GM12872 (cell line): ENCODE measurements at regions not wholly inside any gene's neighbourhood (a gene's known extent, or its start where the extent isn't known, plus 50 kb on each side); places are given as distances from the start of the nearest gene placed in this dataset.

Source experiments
- TF ChIP-seq, protein P1 (sequence below): IDR thresholded peaks from 3 replicates; pipeline ENCODE4 v1.5.1; 2011; ENCODE audit warnings: low read depth, mild to moderate bottlenecking, low read length, moderate library complexity; ENCODE audit not compliant: insufficient read depth

DNA sequence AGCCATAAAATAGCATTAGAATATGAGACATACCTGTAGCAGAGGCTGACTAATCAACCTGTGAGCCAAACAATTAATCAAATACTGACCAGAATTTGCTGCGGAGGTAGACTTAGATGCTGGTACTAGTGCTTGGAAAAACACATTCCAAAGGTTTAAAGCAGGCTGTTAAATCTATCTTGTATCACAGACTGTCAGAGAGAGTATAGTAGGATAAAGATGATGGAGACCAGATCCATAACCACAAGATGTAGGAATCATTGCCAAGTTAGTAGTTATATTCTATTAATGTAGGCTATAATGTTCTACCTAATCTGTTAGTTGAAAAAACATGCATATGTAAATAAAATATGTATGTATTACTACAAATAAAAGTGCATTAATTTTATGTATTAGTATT is 726.2 kb downstream of the SLC6A15 start:
- TF ChIP-seq, protein P1, sequence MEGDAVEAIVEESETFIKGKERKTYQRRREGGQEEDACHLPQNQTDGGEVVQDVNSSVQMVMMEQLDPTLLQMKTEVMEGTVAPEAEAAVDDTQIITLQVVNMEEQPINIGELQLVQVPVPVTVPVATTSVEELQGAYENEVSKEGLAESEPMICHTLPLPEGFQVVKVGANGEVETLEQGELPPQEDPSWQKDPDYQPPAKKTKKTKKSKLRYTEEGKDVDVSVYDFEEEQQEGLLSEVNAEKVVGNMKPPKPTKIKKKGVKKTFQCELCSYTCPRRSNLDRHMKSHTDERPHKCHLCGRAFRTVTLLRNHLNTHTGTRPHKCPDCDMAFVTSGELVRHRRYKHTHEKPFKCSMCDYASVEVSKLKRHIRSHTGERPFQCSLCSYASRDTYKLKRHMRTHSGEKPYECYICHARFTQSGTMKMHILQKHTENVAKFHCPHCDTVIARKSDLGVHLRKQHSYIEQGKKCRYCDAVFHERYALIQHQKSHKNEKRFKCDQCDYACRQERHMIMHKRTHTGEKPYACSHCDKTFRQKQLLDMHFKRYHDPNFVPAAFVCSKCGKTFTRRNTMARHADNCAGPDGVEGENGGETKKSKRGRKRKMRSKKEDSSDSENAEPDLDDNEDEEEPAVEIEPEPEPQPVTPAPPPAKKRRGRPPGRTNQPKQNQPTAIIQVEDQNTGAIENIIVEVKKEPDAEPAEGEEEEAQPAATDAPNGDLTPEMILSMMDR: no peak

DNA sequence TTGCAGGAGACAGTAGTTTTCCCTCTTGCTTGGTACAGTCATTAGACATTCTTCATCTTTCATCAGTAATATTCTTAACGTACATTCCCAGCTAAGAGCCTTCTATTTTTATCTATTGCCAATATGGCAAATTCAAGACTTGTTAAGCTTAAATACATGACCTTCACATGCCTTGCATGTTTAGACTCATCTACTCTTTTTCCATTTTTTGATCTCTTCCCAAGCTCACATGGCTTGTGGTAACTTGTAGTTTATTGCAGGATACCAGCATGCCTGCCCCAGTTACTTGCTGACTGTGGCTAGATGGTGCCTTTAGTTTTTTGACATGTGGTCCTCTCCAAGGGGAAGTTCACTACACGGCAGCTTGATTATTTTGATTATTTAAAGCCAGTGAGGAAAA is 729.0 kb downstream of the SLC6A15 start:
- TF ChIP-seq, protein P1: no peak

DNA sequence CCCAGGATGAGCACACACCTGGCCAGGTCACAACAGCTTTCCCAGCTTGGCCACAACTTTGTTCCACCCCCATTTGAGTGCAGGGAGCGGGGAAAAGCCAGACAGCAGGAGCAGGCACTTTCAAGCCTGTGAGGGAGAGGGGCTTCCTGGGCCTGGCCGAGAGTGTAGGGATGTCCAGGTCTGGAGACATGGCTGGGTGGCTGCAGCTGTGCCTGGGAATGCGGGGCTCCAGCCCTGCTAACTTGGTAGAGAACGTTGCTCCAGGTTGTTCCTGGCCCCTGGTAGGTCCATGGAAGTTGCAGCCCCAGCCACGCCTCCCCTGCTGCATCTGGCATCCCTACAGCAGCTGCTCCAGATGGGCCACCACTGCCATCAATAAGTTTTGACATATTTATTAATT is 738.5 kb downstream of the SLC6A15 start:
- TF ChIP-seq, protein P1: no peak

DNA sequence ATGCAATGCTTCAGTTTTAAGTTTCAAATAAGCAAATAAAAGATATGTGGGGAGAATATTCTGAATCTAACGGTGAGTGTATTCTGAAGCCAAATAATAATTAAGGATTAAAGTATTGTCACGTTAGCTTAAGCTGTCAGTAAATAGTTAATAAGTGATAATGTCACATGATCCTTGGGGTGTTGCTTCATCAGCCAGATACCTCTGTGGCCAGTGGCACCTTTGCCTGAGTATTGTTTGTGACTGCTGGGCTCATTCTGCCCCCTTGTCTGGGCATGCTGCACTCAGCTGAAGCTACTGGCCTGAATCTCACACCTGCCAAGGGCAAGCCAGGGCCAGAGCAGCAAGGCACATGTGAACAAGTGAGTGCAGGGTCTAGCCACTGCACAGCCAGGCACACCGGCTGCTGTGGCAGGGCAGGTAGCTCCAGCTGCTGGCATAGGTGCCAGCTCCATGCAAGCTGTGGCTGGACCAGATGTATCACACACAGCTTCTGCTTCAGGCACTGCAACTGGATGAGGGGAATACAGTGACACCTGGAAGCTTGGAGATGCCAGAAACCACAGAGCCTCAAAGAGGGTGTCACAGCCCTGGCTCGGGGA is 739.7 kb downstream of the SLC6A15 start:
- TF ChIP-seq, protein P1: no peak

DNA sequence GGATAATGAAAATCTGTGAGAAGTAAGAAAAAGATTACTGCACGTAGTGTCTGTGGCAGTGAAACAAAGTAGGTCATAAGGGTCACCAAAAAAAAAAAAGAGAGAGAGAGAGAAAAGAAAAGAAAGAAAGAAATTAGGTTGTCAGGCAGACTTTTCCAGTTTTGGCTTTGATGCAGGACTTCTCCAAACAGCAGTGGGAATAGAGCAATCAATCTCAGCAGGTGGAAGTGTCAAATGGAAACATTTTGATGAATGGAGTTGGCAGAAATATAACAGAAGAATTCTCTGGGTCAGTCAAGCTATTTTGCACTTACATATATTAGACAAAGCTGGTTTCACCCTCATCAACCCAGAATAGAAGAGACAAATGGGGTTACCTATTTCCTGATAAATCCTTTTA is 745.8 kb downstream of the SLC6A15 start:
- TF ChIP-seq, protein P1: no peak

DNA sequence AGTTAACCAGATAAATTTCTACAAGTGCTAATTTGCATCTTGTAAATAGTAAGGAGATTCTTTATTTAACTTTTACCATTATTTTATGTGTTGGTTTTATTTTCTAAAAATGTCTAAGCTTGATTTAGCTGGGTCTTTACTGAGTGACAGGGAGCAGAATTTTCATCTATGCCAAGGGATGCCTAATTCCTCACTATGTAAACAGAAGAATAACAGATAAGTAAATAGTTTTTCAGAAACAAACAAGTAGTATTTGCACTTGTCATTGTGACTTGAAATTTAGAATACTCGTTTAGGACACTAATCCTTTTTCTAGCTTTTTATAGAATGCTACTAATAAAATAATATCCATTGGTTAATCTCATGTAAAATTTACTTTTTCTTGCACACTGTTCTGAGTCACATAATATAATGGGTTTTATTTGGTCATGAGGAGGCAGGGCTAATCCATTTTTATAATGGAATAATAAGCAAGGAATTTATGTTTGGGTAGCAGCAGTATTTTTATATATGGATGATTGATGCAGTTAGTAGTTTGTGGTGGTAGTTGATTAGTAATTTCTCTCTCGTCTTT is 746.5 kb downstream of the SLC6A15 start:
- TF ChIP-seq, protein P1: no peak

DNA sequence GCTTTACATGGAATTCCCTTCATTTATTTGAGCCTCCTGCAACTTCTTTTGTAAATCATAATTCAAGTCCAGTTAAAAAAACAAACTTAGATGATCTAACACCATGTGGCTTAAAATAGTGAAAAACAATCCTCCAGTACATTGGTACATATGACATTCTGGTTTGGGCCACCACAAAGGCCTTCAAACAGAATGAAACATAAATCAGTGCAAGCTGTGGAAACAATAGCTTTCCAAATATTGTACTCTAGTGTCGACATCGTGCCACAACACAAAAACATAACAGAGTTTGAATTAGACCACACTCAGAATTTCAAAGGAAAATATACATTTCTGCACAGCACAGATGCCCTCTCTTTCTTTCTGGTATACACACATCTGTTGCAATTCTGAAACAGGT is 751.3 kb downstream of the SLC6A15 start:
- TF ChIP-seq, protein P1: no peak
